IMR-90 (cell line): ENCODE measurements at regions not wholly inside any gene's neighbourhood (a gene's known extent, or its start where the extent isn't known, plus 50 kb on each side); places are given as distances from the start of the nearest gene placed in this dataset.

ENCODE experiments used
- ATAC-seq: fragments of 200-7000 bp; cut with Tn5 transposase; 2 replicates; pipeline ENCODE4 v1.9.1; 2020; ENCODE audit warnings: low read depth, mild to moderate bottlenecking, moderate library complexity
- BruUV-seq: library from RNA; stranded (reverse); fragments of 400-500 nt; replicated peaks from 2 replicates; lab custom pipeline; 2021; lab: Mats Ljungman, UMichigan
- CTCF ChIA-PET: fragments of 300-600 bp; formaldehyde crosslinking; extraction: SDS; loops from one replicate; lab custom pipeline; 2021; ENCODE audit warnings: antibody characterized with exemption; lab: Yijun Ruan, JAX
- POLR2A ChIA-PET: fragments of 300-600 bp; sonication (Branson Sonifier 250); formaldehyde crosslinking; loops from one replicate; lab custom pipeline; 2022; ENCODE audit warnings: antibody characterized with exemption; ENCODE audit not compliant: unreplicated experiment; lab: Charles Lee
- DNase-seq: peaks from one replicate; pipeline ENCODE4 v3.0.0; 2013
- H2AFZ ChIP-seq: replicated peaks from 2 replicates; pipeline ENCODE3; 2013; ENCODE audit warnings: low read length, mild to moderate bottlenecking; ENCODE audit not compliant: poor library complexity
- H2AK5ac ChIP-seq: 2 replicates; pipeline ENCODE4 v1.6.1; 2013; ENCODE audit warnings: low read depth, low read length, inconsistent platforms
- H2AK9ac ChIP-seq: replicated peaks from 2 replicates; pipeline ENCODE3; 2013; ENCODE audit warnings: mild to moderate bottlenecking, low read depth, low read length, moderate library complexity; ENCODE audit not compliant: poor library complexity
- H2BK120ac ChIP-seq: 2 replicates; pipeline ENCODE4 v1.6.1; 2013; ENCODE audit warnings: low read depth, low read length, inconsistent platforms
- H2BK15ac ChIP-seq: 3 replicates; pipeline ENCODE4 v1.6.1; 2013; ENCODE audit warnings: low read depth, low read length, inconsistent platforms
- H2BK20ac ChIP-seq: 2 replicates; pipeline ENCODE4 v1.6.1; 2013; ENCODE audit warnings: low read depth, mild to moderate bottlenecking, inconsistent platforms, low read length, moderate library complexity
- H2BK5ac ChIP-seq: 2 replicates; pipeline ENCODE4 v1.6.1; 2013; ENCODE audit warnings: mild to moderate bottlenecking, low read depth, low read length, inconsistent platforms; ENCODE audit not compliant: poor library complexity, severe bottlenecking
- H3K14ac ChIP-seq: replicated peaks from 2 replicates; pipeline ENCODE4 v1.6.1; 2013; ENCODE audit warnings: low read depth, low read length, inconsistent platforms
- H3K18ac ChIP-seq: 2 replicates; pipeline ENCODE4 v1.6.1; 2013; ENCODE audit warnings: low read depth, low read length, control low read depth
- H3K23ac ChIP-seq: 2 replicates; pipeline ENCODE4 v1.6.1; 2013; ENCODE audit warnings: low read depth, low read length, inconsistent platforms
- H3K27ac ChIP-seq: 2 replicates; pipeline ENCODE4 v1.5.1; 2013; ENCODE audit warnings: mild to moderate bottlenecking, control low read depth, low read length; ENCODE audit not compliant: insufficient read depth
- H3K27me3 ChIP-seq: 2 replicates; pipeline ENCODE4 v1.6.1; 2013; ENCODE audit warnings: low read length; ENCODE audit not compliant: control insufficient read depth, insufficient read depth
- H3K36me3 ChIP-seq: 2 replicates; pipeline ENCODE4 v1.6.1; 2013; ENCODE audit warnings: low read length, mixed read lengths; ENCODE audit not compliant: control insufficient read depth, insufficient read depth
- H3K4ac ChIP-seq: 2 replicates; pipeline ENCODE4 v1.6.1; 2013; ENCODE audit warnings: low read depth, low read length, inconsistent platforms
- H3K4me1 ChIP-seq: 2 replicates; pipeline ENCODE4 v1.6.1; 2013; ENCODE audit warnings: low read length, mixed read lengths; ENCODE audit not compliant: control insufficient read depth, insufficient read depth
- H3K4me2 ChIP-seq: 2 replicates; pipeline ENCODE4 v1.6.1; 2013; ENCODE audit warnings: low read depth, mild to moderate bottlenecking, control low read depth, low read length, moderate library complexity
- H3K4me3 ChIP-seq: 2 replicates; pipeline ENCODE4 v1.5.1; 2013; ENCODE audit warnings: low read depth, mild to moderate bottlenecking, control low read depth, low read length, moderate library complexity; ENCODE audit not compliant: insufficient read depth
- H3K56ac ChIP-seq: 2 replicates; pipeline ENCODE4 v1.6.1; 2013; ENCODE audit warnings: low read length, inconsistent platforms; ENCODE audit not compliant: insufficient read depth; ENCODE audit errors: extremely low read depth
- H3K79me1 ChIP-seq, 2 experiments: 2 replicates each; pipeline ENCODE4 v1.6.1; 2013; ENCODE audit warnings: low read length in 2 of 2, inconsistent platforms in 1 of 2, low read depth in 1 of 2
- H3K9ac ChIP-seq: 2 replicates; pipeline ENCODE4 v1.6.1; 2013; ENCODE audit warnings: low read depth, low read length, control low read depth
- H3K9me1 ChIP-seq: 2 replicates; pipeline ENCODE4 v1.6.1; 2013; ENCODE audit warnings: low read length, inconsistent platforms; ENCODE audit not compliant: insufficient read depth
- H3K9me3 ChIP-seq: 2 replicates; pipeline ENCODE4 v1.6.1; 2013; ENCODE audit warnings: low read length; ENCODE audit not compliant: control insufficient read depth, insufficient read depth
- H4K20me1 ChIP-seq: 2 replicates; pipeline ENCODE4 v1.6.1; 2013; ENCODE audit warnings: low read length, inconsistent platforms; ENCODE audit not compliant: insufficient read depth
- H4K5ac ChIP-seq: 2 replicates; pipeline ENCODE4 v1.6.1; 2013; ENCODE audit warnings: mild to moderate bottlenecking, low read depth, low read length, control low read depth
- H4K8ac ChIP-seq, 2 experiments: 2 replicates each; pipeline ENCODE4 v1.6.1; 2013; ENCODE audit warnings: low read depth in 2 of 2, low read length in 2 of 2, control low read depth in 1 of 2, inconsistent platforms in 1 of 2
- H4K91ac ChIP-seq: 2 replicates; pipeline ENCODE4 v1.6.1; 2013; ENCODE audit warnings: low read depth, low read length, inconsistent platforms; ENCODE audit not compliant: insufficient read depth
- BHLHE40 ChIP-seq: fragments of 150-350 bp; IDR thresholded peaks from 2 replicates; pipeline ENCODE4 v1.6.1; 2016; ENCODE audit warnings: mild to moderate bottlenecking, low read depth, low read length
- CEBPB ChIP-seq: IDR thresholded peaks from 2 replicates; pipeline ENCODE4 v1.6.1; 2012; ENCODE audit warnings: low read depth, low read length, improper control_type of control experiment
- CHD1 ChIP-seq: IDR thresholded peaks from 2 replicates; pipeline ENCODE4 v1.6.1; 2012; ENCODE audit warnings: low read depth, low read length, improper control_type of control experiment
- FOS ChIP-seq: fragments of 150-350 bp; IDR thresholded peaks from 2 replicates; pipeline ENCODE4 v1.6.1; 2016; ENCODE audit warnings: low read depth, low read length
- MAFK ChIP-seq: IDR thresholded peaks from 2 replicates; pipeline ENCODE4 v1.6.1; 2012; ENCODE audit warnings: low read depth, low read length, improper control_type of control experiment
- NFE2L2 ChIP-seq: fragments of 150-350 bp; IDR thresholded peaks from 2 replicates; pipeline ENCODE4 v1.6.1; 2016; ENCODE audit warnings: low read depth, mild to moderate bottlenecking, low read length
- RAD21 ChIP-seq: IDR thresholded peaks from 2 replicates; pipeline ENCODE4 v1.6.1; 2012; ENCODE audit warnings: low read length, improper control_type of control experiment
- SMC3 ChIP-seq: fragments of 150-350 bp; IDR thresholded peaks from 2 replicates; pipeline ENCODE4 v1.6.1; 2016; ENCODE audit warnings: low read depth, mild to moderate bottlenecking, antibody characterized with exemption, low read length, moderate library complexity
- WGBS, 2 experiments: methylation state at CpG; one replicate each; pipeline versions ENCODE4 v1.1.5 to v1.1.7; 2013; ENCODE audit warnings: missing lambda C conversion rate in 2 of 2; ENCODE audit not compliant: insufficient read length in 1 of 2; ENCODE audit errors: extremely low coverage in 2 of 2; 5-methylcytosine and 5-hydroxymethylcytosine counted together
- dilution Hi-C: fragments of 300-500 bp; cut with HindIII; formaldehyde crosslinking; loops from one replicate; pipeline ENCODE4 v1.14.3; 2018; ENCODE audit warnings: low sequenced_read_pairs; ENCODE audit not compliant: unreplicated experiment
- in situ Hi-C: fragments of 300-500 bp; cut with MboI; formaldehyde crosslinking; loops from 3 replicates; pipeline ENCODE4 v1.14.3; 2019; ENCODE audit warnings: low sequenced_read_pairs, inconsistent platforms, mixed read lengths
- intact Hi-C: fragments of 100-400 bp; cut with micrococcal nuclease; formaldehyde crosslinking; loops from 2 replicates; pipeline ENCODE4 v1.10.0; 2022

- no peaks in the 10 kb centered on the region for H3K27me3 ChIP-seq
- POLR2A ChIA-PET, result no interaction called here
- WGBS, 2 experiments, result no CpG with 5 or more reads among the region's 5 CpGs
- H2BK5ac ChIP-seq, result no peak overlapping the region
- H2BK15ac ChIP-seq, result no peak overlapping the region
- H4K8ac ChIP-seq, result no peak overlapping the region
- H2BK120ac ChIP-seq, result no peak overlapping the region
- no peak overlapping the region for H2AK9ac ChIP-seq
- CTCF ChIA-PET, result interaction anchor here (0.5 kb wide), 1 partner anchor 233 kb away, joined by 3 read pairs; no protein-coding TSS in a partner anchor
- H3K14ac ChIP-seq, result no peak overlapping the region
- TF ChIP-seq CHD1 (no peak), NFE2L2 (no peak), SMC3 (no peak), BHLHE40 (no peak), FOS (no peak), MAFK (no peak), RAD21 (no peak), CEBPB (no peak)
- no peak overlapping the region for H3K23ac ChIP-seq
- H2BK20ac ChIP-seq, result no peak overlapping the region
- H4K91ac ChIP-seq, result no peak overlapping the region
- H3K4me2 ChIP-seq, result no peak overlapping the region
- BruUV-seq, result no TSS peak
- no peak overlapping the region for H3K27ac ChIP-seq
- peaks cover 3% of the 10 kb centered on the region; the same call in 1 of the 2 replicates for H3K9me3 ChIP-seq
- peaks cover 21% of the 10 kb centered on the region for H3K9me1 ChIP-seq
- H4K5ac ChIP-seq, result no peak overlapping the region
- DNase-seq (no peak), ATAC-seq (no peak)
- H2AK5ac ChIP-seq, result 0 out of 2 replicates have a peak overlapping the region, but pooled peaks have one; percentile 27
- H3K9ac ChIP-seq, result no peak overlapping the region
- H3K56ac ChIP-seq, result no peak overlapping the region
- no peak overlapping the region for H3K18ac ChIP-seq
- dilution Hi-C loops, result no loop called here
- H4K20me1 ChIP-seq, result no peaks in the 10 kb centered on the region
- H3K4me1 ChIP-seq, result peaks cover 14% of the 10 kb centered on the region
- in situ Hi-C loops, result loop anchor here (10.0 kb wide), 1 partner anchor 78 kb away; no protein-coding TSS in a partner anchor
- no peaks in the 10 kb centered on the region for H3K36me3 ChIP-seq
- no peak overlapping the region for H3K4ac ChIP-seq
- H3K79me1 ChIP-seq, result no peaks in the 10 kb centered on the region
- intact Hi-C loops, result no loop called here
- no peak overlapping the region for H2AFZ ChIP-seq
- no peak overlapping the region for H3K4me3 ChIP-seq
Measured at GRCh38 chr17:27366437-27366836, 72.5 kb downstream of the WSB1 start.
